ENCODE measurements at regions not wholly inside any gene's neighbourhood (a gene's known extent, or its start where the extent isn't known, plus 50 kb on each side); places are given as distances from the start of the nearest gene placed in this dataset.

DNA sequence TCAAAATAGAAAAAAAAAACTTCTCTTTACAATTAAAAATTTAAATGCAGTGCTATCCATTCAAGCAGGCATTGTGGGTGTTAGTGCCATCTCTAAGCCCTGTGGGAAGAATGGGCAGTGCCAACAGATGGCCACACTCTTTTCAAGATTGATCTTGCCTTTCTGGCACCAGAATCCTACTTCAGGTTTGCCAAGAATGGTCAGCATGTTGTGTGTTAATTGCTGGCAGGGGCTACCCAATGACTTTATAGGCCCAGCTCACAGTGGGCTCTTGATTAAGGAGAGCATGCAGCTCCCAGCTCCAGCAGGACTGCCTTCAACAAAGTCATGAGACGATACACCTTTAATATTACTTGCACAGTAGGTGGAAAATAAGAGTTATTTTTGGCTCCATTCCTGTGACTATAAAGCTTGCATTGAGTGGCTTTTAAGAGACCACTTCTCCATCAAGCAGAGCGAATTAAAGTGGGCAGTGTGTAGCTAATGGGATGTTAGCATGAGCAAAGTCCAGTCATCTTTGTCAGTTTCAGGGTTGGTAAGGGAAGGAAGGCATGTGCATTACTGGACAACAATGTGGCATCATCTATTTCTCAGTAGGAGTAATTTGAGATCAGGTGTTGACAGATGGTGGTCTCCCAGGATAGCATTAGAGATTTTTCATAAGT lies 476.8 kb downstream of the C3orf38 start:
- intact Hi-C loops (cut with DNase I), result no loop called here
- ATAC-seq (no peak), DNase-seq (no peak)

- no peak for ATAC-seq
- DNase-seq, result no peak
- intact Hi-C loops (cut with DNase I), result no loop called here
Observed at GRCh38 chr3:88628901-88629300, 478.5 kb upstream of the EPHA3 start.

DNA sequence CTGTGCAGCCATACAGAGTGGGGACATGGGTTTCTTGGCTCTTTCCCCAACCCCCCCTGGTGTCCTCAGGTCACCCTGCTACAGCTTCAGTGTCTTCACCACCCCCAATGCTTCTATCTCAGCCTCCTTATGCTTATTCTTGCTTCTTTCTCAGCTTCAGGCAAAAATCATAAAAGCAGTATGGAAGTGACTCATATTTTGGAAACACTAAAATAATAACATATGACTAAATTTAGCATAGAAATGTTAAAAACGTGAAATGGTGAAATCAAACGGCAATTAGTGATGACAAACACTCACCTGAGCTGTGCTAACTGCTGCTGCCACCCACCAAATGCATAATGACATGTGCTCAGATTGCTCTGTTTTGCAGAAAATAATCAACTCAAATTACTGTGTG lies 475.2 kb upstream of the EPHA3 start:
- ATAC-seq (no peak), DNase-seq (no peak)
- intact Hi-C loops (cut with DNase I), result no loop called here

DNA sequence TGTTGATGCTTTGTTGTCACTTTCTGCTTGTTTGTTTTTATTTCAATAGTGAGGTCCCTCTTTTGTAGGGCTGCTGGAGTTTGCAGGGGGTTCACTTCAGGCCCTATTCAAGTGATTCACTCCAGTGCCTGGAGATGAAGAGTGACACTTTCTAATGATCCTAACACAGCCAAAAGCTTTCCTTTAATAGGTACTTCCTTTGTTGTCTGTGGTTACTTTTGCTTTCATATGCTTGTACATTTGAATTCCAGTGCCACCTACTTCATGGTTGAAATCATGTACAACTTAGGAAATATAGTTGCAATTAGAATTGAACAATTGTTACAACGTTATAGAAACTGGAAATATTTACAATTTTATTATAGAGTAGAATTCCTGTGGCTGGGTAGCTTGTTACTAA lies 466.8 kb upstream of the EPHA3 start:
- no peak for ATAC-seq
- intact Hi-C loops (cut with DNase I), result no loop called here
- no peak for DNase-seq

GRCh38 chr3:88641033-88641604 lies 466.3 kb upstream of the EPHA3 start:
- intact Hi-C loops (cut with DNase I), result no loop called here
- DNase-seq (no peak), ATAC-seq (no peak)

DNA sequence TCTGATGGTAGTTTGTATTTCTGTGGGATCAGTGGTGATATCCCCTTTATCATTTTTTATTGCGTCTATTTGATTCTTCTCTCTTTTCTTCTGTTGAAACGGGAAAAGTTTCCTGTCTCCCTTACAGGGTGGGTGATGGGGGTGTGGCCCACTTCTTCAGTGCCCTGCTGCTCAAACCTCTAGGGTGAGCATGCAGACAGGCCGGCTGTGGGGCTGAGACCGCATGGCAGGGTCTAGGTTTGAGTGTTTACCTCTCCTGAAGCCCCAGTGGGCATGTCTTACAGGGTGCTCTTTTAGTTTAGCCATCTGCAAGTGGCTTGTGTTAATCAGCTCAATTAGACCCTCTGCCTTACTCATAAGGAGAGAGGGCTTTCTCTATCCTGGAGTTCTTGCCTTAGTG lies 450.0 kb upstream of the EPHA3 start:
- intact Hi-C loops (cut with DNase I), result no loop called here
- ATAC-seq, result no peak
- DNase-seq, result no peak

- ATAC-seq (no peak), DNase-seq (no peak)
- intact Hi-C loops (cut with DNase I), result no loop called here
Observed at GRCh38 chr3:88661433-88661824, 446.0 kb upstream of the EPHA3 start.

DNA sequence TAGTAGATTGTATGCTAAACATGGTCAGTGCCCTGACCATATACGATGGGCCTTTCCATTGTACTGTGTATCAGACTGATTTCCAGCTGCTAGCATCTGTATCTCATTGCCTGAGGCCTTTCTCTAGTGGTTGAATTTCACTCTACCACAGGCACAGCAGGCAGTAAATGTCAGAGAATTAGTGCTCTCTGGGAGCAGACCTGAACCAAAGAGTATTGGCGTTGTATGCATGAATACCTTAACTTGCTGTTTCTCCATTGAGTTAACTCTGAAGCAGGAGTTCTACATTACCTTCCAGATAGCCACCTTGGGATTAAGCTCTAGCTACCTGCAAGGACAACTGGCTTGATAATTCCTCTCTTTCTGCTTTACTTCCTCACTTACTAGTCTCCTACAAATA lies 439.2 kb upstream of the EPHA3 start:
- ATAC-seq (no peak), DNase-seq (no peak)
- intact Hi-C loops (cut with DNase I), result no loop called here

- no peak for DNase-seq
- intact Hi-C loops (cut with DNase I), result no loop called here
- ATAC-seq, result no peak
Observed at GRCh38 chr3:88671573-88671972, 435.8 kb upstream of the EPHA3 start.

GRCh38 chr3:88677298-88677697 lies 430.1 kb upstream of the EPHA3 start:
- no peak for ATAC-seq

GRCh38 chr3:88678747-88679146 lies 428.7 kb upstream of the EPHA3 start:
- no peak for ATAC-seq
- no peak for DNase-seq
- intact Hi-C loops (cut with DNase I), result no loop called here

More at GRCh38 chr3:88677298-88677697, 430.1 kb upstream of the EPHA3 start:
- no peak for DNase-seq
- intact Hi-C loops (cut with DNase I), result no loop called here

DNA sequence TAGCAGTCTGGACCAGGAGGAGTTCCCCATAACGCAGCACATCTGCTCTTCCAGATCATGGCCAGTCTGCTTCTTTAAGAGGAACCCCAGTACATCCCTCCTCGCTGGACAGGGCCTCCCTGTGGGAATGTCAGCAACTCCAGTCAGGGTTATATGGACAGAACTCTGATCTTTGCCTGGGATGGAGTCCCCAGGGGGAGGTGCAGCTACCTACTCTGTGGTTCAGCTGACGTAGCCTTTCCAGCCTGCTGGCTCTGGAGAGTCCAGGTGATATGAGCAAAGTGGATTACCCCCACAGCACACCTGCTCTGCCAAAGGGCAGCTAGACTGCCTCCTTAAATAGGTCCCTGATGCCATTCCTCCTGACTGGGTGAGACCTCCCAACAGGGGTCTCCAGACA lies 417.1 kb upstream of the EPHA3 start:
- ATAC-seq (no peak), DNase-seq (no peak)
- intact Hi-C loops (cut with DNase I), result no loop called here

- no peak for DNase-seq
- intact Hi-C loops (cut with DNase I), result no loop called here
- no peak for ATAC-seq
Observed at GRCh38 chr3:88691081-88691480, 416.3 kb upstream of the EPHA3 start.

GRCh38 chr3:88703501-88704059 lies 403.8 kb upstream of the EPHA3 start:
- ATAC-seq, result no peak
- intact Hi-C loops (cut with DNase I), result no loop called here
- no peak for DNase-seq

DNA sequence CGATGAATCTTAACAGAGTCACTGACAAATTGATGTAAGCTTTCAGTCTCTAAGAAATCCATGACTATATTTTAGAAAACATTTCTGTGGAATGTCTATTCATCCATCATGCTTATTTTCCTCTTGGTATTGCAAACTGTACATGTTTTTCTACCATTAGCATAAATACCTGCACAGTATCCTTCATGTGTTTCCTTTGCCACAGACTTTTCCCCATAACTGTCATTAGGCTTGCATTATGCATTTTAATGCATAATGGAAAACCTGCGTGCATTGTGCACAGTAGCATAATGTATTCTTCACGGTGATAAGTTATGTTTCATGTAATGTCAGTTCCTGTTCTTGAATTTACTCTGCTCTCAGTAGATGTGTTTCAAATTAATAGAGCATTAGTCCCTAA lies 403.1 kb upstream of the EPHA3 start:
- intact Hi-C loops (cut with DNase I), result no loop called here
- DNase-seq, result no peak
- ATAC-seq, result no peak

DNA sequence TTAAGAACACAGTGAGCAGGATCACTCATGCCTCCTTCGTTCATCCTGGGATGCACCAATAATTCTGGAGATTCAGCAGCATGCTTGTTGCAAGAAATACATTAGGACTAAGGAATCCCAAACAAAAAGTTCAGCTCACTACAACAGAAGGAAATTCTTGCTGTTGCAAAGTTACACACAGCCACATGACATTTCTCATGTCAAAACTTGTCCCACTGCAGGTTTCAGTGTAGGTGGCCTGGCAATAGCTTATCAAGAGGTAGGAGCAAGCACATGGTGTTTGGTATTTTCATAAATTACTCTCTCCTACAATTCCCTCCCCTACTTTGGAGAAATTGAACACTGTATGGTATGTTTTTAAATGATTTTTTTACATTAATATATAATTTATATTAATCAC lies 399.6 kb upstream of the EPHA3 start:
- intact Hi-C loops (cut with DNase I), result no loop called here
- no peak for DNase-seq
- ATAC-seq, result no peak

- intact Hi-C loops (cut with DNase I), result no loop called here
- no peak for DNase-seq
- no peak for ATAC-seq
Observed at GRCh38 chr3:88712552-88712951, 394.9 kb upstream of the EPHA3 start.

DNA sequence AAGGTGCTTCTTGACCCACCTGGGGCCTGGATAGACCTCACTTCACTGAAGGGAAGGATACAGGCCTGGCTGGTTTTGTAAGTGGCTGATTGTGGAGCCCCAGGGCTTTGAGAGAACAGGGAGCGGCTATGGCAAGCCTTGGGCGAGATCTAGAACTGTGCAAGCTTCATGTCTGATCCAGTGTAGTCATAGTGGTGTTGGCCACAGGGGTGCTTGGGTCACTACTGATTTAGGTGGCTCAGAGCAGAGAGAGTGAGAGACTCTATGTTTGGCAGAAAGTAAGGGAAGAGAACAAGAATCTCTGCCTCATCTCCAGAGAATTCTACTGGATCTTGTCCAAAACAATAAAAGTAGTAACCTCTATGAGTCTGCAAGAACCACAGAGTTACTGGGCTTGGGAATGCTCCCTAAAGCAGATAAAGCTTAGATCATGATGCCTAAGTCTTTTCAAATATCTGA lies 394.2 kb upstream of the EPHA3 start:
- DNase-seq (no peak), ATAC-seq (no peak)
- intact Hi-C loops (cut with DNase I), result no loop called here

DNA sequence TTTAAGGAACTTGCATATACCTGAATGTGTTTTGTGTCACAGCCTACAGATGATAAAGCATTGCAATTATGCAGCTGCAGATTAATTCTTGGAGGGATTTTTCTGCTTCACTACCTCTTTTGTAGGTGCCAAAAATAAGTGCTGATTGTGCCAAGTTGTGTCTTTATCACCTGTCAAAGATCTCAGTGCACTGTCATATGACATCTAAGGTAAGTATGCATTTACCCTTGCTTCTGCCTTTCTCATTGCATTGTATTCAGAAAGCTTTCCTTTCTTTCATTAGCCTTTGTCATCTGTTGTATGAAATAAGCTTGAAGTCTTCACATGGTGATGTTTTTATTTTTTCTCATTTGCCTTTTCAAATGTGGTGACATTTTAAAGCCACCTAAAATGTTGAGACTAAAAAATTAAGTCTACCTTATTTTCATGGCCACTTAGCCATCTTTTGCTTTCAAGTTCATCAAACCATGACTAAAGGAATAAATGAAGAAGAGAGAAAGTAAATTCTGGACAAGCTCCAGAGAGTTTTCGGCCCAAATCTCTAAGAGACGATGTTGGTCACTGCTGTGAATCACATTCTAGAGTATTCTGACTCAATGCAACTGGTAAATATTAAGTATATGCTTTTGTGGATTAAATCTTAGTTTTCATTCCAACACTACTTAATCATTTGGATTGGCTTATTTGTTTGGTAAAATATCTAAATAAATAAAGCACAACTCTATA lies 381.8 kb upstream of the EPHA3 start:
- no peak for ATAC-seq
- no peak for DNase-seq
- intact Hi-C loops (cut with DNase I), result no loop called here

DNA sequence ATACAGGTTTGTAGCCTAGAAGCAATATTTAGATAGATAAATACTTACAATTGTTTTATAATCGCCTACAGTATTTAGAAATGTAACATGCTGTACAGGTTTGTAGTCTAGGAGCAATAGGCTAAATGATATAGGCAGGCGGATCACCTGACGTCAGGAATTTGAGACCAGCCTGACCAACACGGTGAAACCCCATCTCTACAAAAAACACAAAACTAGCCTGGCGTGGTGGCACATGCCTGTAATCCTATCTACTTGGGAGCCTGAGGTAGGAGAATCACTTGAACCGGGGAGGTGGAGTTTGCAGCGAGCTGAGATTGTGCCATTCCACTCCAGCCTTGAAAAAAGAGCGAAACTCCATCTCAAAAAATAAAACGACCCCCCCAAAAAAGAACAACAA lies 375.2 kb upstream of the EPHA3 start:
- DNase-seq (no peak), ATAC-seq (no peak)
- intact Hi-C loops (cut with DNase I), result no loop called here

DNA sequence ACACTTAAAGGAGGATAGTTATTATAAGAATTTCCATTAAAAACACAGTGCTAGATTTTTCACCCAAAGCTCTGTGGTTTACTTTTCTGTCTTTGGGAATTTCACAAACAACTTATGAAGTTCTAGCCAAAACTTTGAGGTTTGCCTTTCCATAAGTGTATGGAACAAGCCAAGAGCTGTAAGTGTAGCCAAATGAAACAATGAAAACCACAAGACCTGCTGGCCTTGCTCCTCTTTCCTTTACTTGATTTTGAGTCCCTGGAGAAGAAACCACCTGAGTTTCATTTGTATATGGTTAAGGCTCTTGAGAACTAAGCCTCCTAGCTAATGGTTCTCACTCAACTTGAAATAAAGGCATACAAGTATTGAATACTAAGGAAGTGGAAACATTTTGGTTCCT lies 365.3 kb upstream of the EPHA3 start:
- intact Hi-C loops (cut with DNase I), result no loop called here
- ATAC-seq, result no peak
- DNase-seq, result no peak

All from left cardiac atrium (tissue), 4 donors.